K562 (cell line): ENCODE measurements at regions not wholly inside any gene's neighbourhood (a gene's known extent, or its start where the extent isn't known, plus 50 kb on each side); places are given as distances from the start of the nearest gene placed in this dataset.

Experiments used
- ATAC-seq: fragments of 200-7000 bp; cut with Tn5 transposase; 3 replicates; pipeline ENCODE4 v1.9.1; 2020; ENCODE audit warnings: moderate library complexity
- BruUV-seq: library from RNA; stranded (reverse); fragments of 400-500 nt; replicated peaks from 2 replicates; lab custom pipeline; 2021; lab: Mats Ljungman, UMichigan
- CTCF ChIA-PET: fragments of 300-600 bp; formaldehyde crosslinking; extraction: SDS; loops from one replicate; lab custom pipeline; 2021; ENCODE audit warnings: low intra/inter-chr PET ratio; lab: Yijun Ruan, JAX
- POLR2A ChIA-PET: fragments of 300-600, 350-650 bp; sonication (Branson Sonifier 250); formaldehyde crosslinking; extraction: SDS; loops from one replicate; lab custom pipeline; 2021; ENCODE audit warnings: antibody characterized with exemption, inconsistent platforms; lab: Yijun Ruan, JAX
- DNase-seq, 4 experiments: peaks; one replicate each; pipeline versions ENCODE4 v3.0.0 to v3.0.0-alpha.2; 2011 to 2018; ENCODE audit warnings: low spot score in 3 of 4, mixed read lengths in 3 of 4; ENCODE audit errors: extremely low read depth in 1 of 4
- FAIRE-seq: peaks from 2 replicates; lab custom pipeline; 2011; peaks lifted over from hg19 to GRCh38; lab: Jason Lieb, UNC
- H2AFZ ChIP-seq: 2 replicates; pipeline ENCODE4 v1.6.0; 2011; ENCODE audit warnings: low read depth, low read length, control low read depth, inconsistent platforms
- H3K27ac ChIP-seq: fragments of 200-600 bp; 3 replicates; pipeline ENCODE4 v1.8.0; 2011; ENCODE audit warnings: low read depth, mild to moderate bottlenecking, control low read depth, inconsistent platforms, low read length, moderate library complexity, mixed read lengths; ENCODE audit errors: extremely low read depth
- H3K27me3 ChIP-seq, 2 experiments: fragments of 300-600 bp in 1 of 2; 2 replicates in 1 of 2; 3 replicates in 1 of 2; pipeline versions ENCODE4 v1.6.0 to v1.8.0; 2011; ENCODE audit warnings: inconsistent platforms in 2 of 2, low read length in 2 of 2, mild to moderate bottlenecking in 1 of 2, mixed read lengths in 1 of 2, moderate library complexity in 1 of 2; ENCODE audit not compliant: control insufficient read depth in 2 of 2, insufficient read depth in 2 of 2
- H3K36me3 ChIP-seq: fragments of 300-600 bp; 3 replicates; pipeline ENCODE4 v1.8.0; 2011; ENCODE audit warnings: mild to moderate bottlenecking, low read length, inconsistent platforms; ENCODE audit not compliant: control insufficient read depth, insufficient read depth
- H3K4me1 ChIP-seq, 2 experiments: fragments of 200-600 bp in 1 of 2; replicated peaks in 1 of 2; 2 replicates in 1 of 2; 3 replicates in 1 of 2; pipeline versions ENCODE4 v1.5.1 to v1.8.0; 2011; ENCODE audit warnings: inconsistent platforms in 2 of 2, low read length in 2 of 2, mild to moderate bottlenecking in 1 of 2, mixed read lengths in 1 of 2, moderate library complexity in 1 of 2; ENCODE audit not compliant: control insufficient read depth in 2 of 2, insufficient read depth in 2 of 2
- H3K4me2 ChIP-seq: 2 replicates; pipeline ENCODE4 v1.6.1; 2011; ENCODE audit warnings: low read length, control low read depth, inconsistent platforms, mixed read lengths; ENCODE audit not compliant: insufficient read depth
- H3K4me3 ChIP-seq: fragments of 200-600 bp; sonication (generic), shearing (Covaris generic); 2 replicates; pipeline ENCODE4 v1.5.1; 2016; ENCODE audit warnings: control low read depth, inconsistent platforms
- H3K79me2 ChIP-seq: fragments of 200-600 bp; 3 replicates; pipeline ENCODE4 v1.8.0; 2011; ENCODE audit warnings: low read length, inconsistent platforms; ENCODE audit not compliant: control insufficient read depth, insufficient read depth
- H3K9ac ChIP-seq, 2 experiments: 2 replicates each; pipeline versions ENCODE4 v1.6.0 to v1.6.1; 2011; ENCODE audit warnings: low read depth in 2 of 2, low read length in 2 of 2, control low read depth in 1 of 2, inconsistent platforms in 1 of 2, mild to moderate bottlenecking in 1 of 2, mixed read lengths in 1 of 2; ENCODE audit not compliant: insufficient read depth in 1 of 2
- H3K9me1 ChIP-seq: one replicate; pipeline ENCODE4 v1.6.0; 2011; ENCODE audit warnings: inconsistent platforms, mild to moderate bottlenecking, low read length, moderate library complexity; ENCODE audit not compliant: control insufficient read depth, insufficient read depth
- H3K9me3 ChIP-seq: replicated peaks from 2 replicates; pipeline ENCODE4 v1.5.1; 2011; ENCODE audit warnings: low read depth, low read length, inconsistent platforms; ENCODE audit not compliant: control insufficient read depth, insufficient read depth
- H4K20me1 ChIP-seq: replicated peaks from 2 replicates; pipeline ENCODE4 v1.6.1; 2011; ENCODE audit warnings: low read length, inconsistent platforms, mixed read lengths; ENCODE audit not compliant: control insufficient read depth, insufficient read depth
- GTF2A2 ChIP-seq: IDR thresholded peaks from 2 replicates; pipeline ENCODE4 v1.6.1; 2016; ENCODE audit warnings: mild to moderate bottlenecking, missing genetic modification characterization, missing compliant biosample characterization
- HDAC1 ChIP-seq, 2 experiments: fragments of 450-650 bp; IDR thresholded peaks; 2 replicates each; pipeline ENCODE4 v1.6.1; 2016 to 2017; ENCODE audit warnings: inconsistent platforms in 1 of 2, mild to moderate bottlenecking in 1 of 2, moderate library complexity in 1 of 2
- HMGN3 ChIP-seq: IDR thresholded peaks from 2 replicates; pipeline ENCODE4 v1.6.1; 2011; ENCODE audit warnings: borderline replicate concordance, low read depth, mild to moderate bottlenecking, mixed read lengths, low read length; ENCODE audit not compliant: insufficient read length; ENCODE audit errors: extremely low read depth
- MAFK ChIP-seq: IDR thresholded peaks from 2 replicates; pipeline ENCODE4 v1.6.1; 2011; ENCODE audit warnings: low read length, improper control_type of control experiment
- NONO ChIP-seq, 2 experiments: fragments of 200-400 bp in 1 of 2; fragments of 450-650 bp in 1 of 2; formaldehyde crosslinking in 1 of 2; IDR thresholded peaks; 2 replicates each; pipeline ENCODE4 v1.6.1; 2017; ENCODE audit warnings: low read depth in 2 of 2, mild to moderate bottlenecking in 2 of 2, moderate library complexity in 2 of 2, low read length in 1 of 2
- POLR2AphosphoS5 ChIP-seq: IDR thresholded peaks from 2 replicates; pipeline ENCODE4 v1.6.1; 2011; ENCODE audit warnings: mild to moderate bottlenecking, low read depth, low read length, moderate library complexity; ENCODE audit not compliant: control insufficient read depth, insufficient read depth
- ZNF239 ChIP-seq: fragments of 250-450 bp; sonication (Bioruptor Pico); IDR thresholded peaks from 2 replicates; pipeline ENCODE4 v1.4.0; 2020; ENCODE audit warnings: mild to moderate bottlenecking
- in situ Hi-C: fragments of 300-500 bp; cut with MboI; formaldehyde crosslinking; loops from 4 replicates; pipeline ENCODE4 v1.15.0; 2018; ENCODE audit warnings: inconsistent platforms, mixed read lengths
- intact Hi-C: fragments of 100-400 bp; cut with micrococcal nuclease; formaldehyde crosslinking; loops from 2 replicates; pipeline ENCODE4 v1.14.2; 2022
- TF ChIP-seq, protein P1 (sequence below), 2 experiments: IDR thresholded peaks; 2 replicates each; pipeline ENCODE4 v1.6.1; 2012; ENCODE audit warnings: improper control_type of control experiment in 2 of 2, low read depth in 2 of 2, low read length in 2 of 2, borderline replicate concordance in 1 of 2

- intact Hi-C loops (no loop called here), in situ Hi-C loops (no loop called here)
- Histone ChIP-seq H2AFZ (no peak overlapping the region), H3K27me3 (no peaks in the 10 kb centered on the region), H3K9ac (no peak overlapping the region), H3K4me1 (no peaks in the 10 kb centered on the region), H3K36me3 (no peaks in the 10 kb centered on the region), H3K4me3 (no peak overlapping the region), H4K20me1 (no peaks in the 10 kb centered on the region), H3K9me1 (no peaks in the 10 kb centered on the region), H3K4me2 (no peak overlapping the region)
- DNase-seq (no peak), ATAC-seq (no peak)
- BruUV-seq: no TSS peak
- TF ChIP-seq POLR2AphosphoS5: no peak
- TF ChIP-seq MAFK: no peak
- TF ChIP-seq, protein P1, sequence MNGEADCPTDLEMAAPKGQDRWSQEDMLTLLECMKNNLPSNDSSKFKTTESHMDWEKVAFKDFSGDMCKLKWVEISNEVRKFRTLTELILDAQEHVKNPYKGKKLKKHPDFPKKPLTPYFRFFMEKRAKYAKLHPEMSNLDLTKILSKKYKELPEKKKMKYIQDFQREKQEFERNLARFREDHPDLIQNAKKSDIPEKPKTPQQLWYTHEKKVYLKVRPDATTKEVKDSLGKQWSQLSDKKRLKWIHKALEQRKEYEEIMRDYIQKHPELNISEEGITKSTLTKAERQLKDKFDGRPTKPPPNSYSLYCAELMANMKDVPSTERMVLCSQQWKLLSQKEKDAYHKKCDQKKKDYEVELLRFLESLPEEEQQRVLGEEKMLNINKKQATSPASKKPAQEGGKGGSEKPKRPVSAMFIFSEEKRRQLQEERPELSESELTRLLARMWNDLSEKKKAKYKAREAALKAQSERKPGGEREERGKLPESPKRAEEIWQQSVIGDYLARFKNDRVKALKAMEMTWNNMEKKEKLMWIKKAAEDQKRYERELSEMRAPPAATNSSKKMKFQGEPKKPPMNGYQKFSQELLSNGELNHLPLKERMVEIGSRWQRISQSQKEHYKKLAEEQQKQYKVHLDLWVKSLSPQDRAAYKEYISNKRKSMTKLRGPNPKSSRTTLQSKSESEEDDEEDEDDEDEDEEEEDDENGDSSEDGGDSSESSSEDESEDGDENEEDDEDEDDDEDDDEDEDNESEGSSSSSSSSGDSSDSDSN (IDR thresholded peaks at IDR 0.05; ENCODE audit: borderline replicate concordance in 1 of 2, low read depth in 2 of 2, low read length in 2 of 2): no peak
- no peak for TF ChIP-seq NONO (IDR thresholded peaks at IDR 0.05; ENCODE audit: low read depth in 2 of 2, low read length in 1 of 2)
- TF ChIP-seq GTF2A2: no peak
- TF ChIP-seq HMGN3: no peak
- no peak for TF ChIP-seq ZNF239
- TF ChIP-seq HDAC1 (IDR thresholded peaks at IDR 0.05): no peak
- TF ChIP-seq, all 486 proteins: peak for 0
- FAIRE-seq: no peak
- Histone ChIP-seq H3K9me3 (no peaks in the 10 kb centered on the region), H3K27ac (no peak overlapping the region), H3K79me2 (no peaks in the 10 kb centered on the region)
- ChIA-PET POLR2A (no interaction called here), CTCF (no interaction called here)
Observed at GRCh38 chr3:104763007-104763406, 603.7 kb upstream of the ALCAM start.
